HAP-1 (cell line): ENCODE measurements at regions not wholly inside any gene's neighbourhood (a gene's known extent, or its start where the extent isn't known, plus 50 kb on each side); places are given as distances from the start of the nearest gene placed in this dataset.
"Not testable (repeated sequence)": the region's sequence is repeated elsewhere in the genome, so short reads cannot be mapped to it uniquely, and the experiment has no call there.

Experiments
- DNase-seq, 2 experiments: peaks; one replicate each; pipeline ENCODE4 v3.0.0-alpha.2; 2016 to 2020; ENCODE audit warnings: low spot score in 2 of 2
- H3K27me3 ChIP-seq: fragments of 250-450 bp; sonication (Bioruptor Pico); 2 replicates; pipeline ENCODE4 v1.5.1; 2020; ENCODE audit warnings: low read depth, mild to moderate bottlenecking, moderate library complexity
- H3K36me3 ChIP-seq: fragments of 250-450 bp; sonication (Bioruptor Pico); replicated peaks from 2 replicates; pipeline ENCODE4 v1.5.1; 2020; ENCODE audit warnings: mild to moderate bottlenecking
- H3K4me1 ChIP-seq: fragments of 250-450 bp; sonication (Bioruptor Pico); 2 replicates; pipeline ENCODE4 v1.5.1; 2020; ENCODE audit warnings: mild to moderate bottlenecking
- H3K4me3 ChIP-seq: fragments of 250-450 bp; sonication (Bioruptor Pico); 2 replicates; pipeline ENCODE4 v1.5.1; 2020; ENCODE audit warnings: mild to moderate bottlenecking, moderate library complexity
- H3K9me3 ChIP-seq: fragments of 250-450 bp; sonication (Bioruptor Pico); 2 replicates; pipeline ENCODE4 v1.5.1; 2020; ENCODE audit warnings: mild to moderate bottlenecking, moderate library complexity
- in situ Hi-C: fragments of 300-500 bp; cut with MboI; formaldehyde crosslinking; loops from 3 replicates; pipeline ENCODE4 v1.14.3; 2020; ENCODE audit warnings: low sequenced_read_pairs, inconsistent platforms, mixed read lengths

- H3K4me3 ChIP-seq: no peak overlapping the region
- H3K27me3 ChIP-seq: no peaks in the 10 kb centered on the region
- H3K9me3 ChIP-seq: no peaks in the 10 kb centered on the region
- in situ Hi-C loops: no loop called here
- H3K4me1 ChIP-seq: no peaks in the 10 kb centered on the region; the same call in 1 of the 2 replicates
- DNase-seq: no peak
- H3K36me3 ChIP-seq: no peaks in the 10 kb centered on the region
These were observed 442.6 kb downstream of the MAT2B start for GRCh38 chr5:163947848-163948666.

GRCh38 chr5:163950248-163950647 is 444.8 kb downstream of the MAT2B start:
- no peaks in the 10 kb centered on the region for H3K27me3 ChIP-seq
- no peaks in the 10 kb centered on the region for H3K9me3 ChIP-seq
- no peaks in the 10 kb centered on the region for H3K4me1 ChIP-seq
- DNase-seq: no peak
- in situ Hi-C loops: no loop called here
- H3K36me3 ChIP-seq: no peaks in the 10 kb centered on the region
- no peak overlapping the region for H3K4me3 ChIP-seq

GRCh38 chr5:163951069-163951468 is 445.6 kb downstream of the MAT2B start:
- H3K4me3 ChIP-seq: no peak overlapping the region
- H3K4me1 ChIP-seq: no peaks in the 10 kb centered on the region
- H3K9me3 ChIP-seq: no peaks in the 10 kb centered on the region
- H3K27me3 ChIP-seq: no peaks in the 10 kb centered on the region
- no peak for DNase-seq
- in situ Hi-C loops: no loop called here
- H3K36me3 ChIP-seq: no peaks in the 10 kb centered on the region

GRCh38 chr5:163953901-163954300 is 448.5 kb downstream of the MAT2B start:
- in situ Hi-C loops: no loop called here

GRCh38 chr5:163961230-163961629 is 455.8 kb downstream of the MAT2B start:
- H3K9me3 ChIP-seq, H3K4me1 ChIP-seq, DNase-seq, in situ Hi-C loops, H3K4me3 ChIP-seq, H3K36me3 ChIP-seq, H3K27me3 ChIP-seq: not testable (repeated sequence)

More at GRCh38 chr5:163953901-163954300, 448.5 kb downstream of the MAT2B start:
- Histone ChIP-seq H3K27me3 (no peaks in the 10 kb centered on the region), H3K4me1 (no peaks in the 10 kb centered on the region), H3K4me3 (no peak overlapping the region), H3K36me3 (no peaks in the 10 kb centered on the region), H3K9me3 (no peaks in the 10 kb centered on the region)
- DNase-seq: no peak

GRCh38 chr5:163963881-163964280 is 458.5 kb downstream of the MAT2B start:
- in situ Hi-C loops: no loop called here
- DNase-seq: no peak
- H3K27me3 ChIP-seq: 0 out of 2 replicates have a peak, but pooled peaks cover 2% of the 10 kb centered on the region

DNA sequence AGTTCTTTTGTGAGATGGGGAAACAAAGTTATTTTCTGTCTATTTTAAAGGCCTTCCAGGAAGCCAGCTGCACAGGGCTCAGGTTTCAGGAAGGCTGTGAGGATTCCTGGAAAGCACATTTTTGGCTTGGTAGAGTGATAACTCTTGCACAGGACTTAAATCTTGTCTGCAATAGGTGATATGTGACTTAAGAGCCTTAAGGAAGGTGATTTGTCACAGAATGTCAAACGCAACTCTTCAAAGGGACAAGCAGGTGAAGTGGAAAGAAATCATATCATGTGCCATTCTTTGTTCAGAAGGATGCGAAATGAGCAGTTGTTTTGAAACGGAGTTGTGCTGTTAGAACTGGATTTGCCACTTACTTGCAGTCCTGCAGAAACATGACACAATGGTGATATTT is 459.3 kb downstream of the MAT2B start:
- H3K36me3 ChIP-seq: no peaks in the 10 kb centered on the region
- DNase-seq: no peak

More at GRCh38 chr5:163963881-163964280, 458.5 kb downstream of the MAT2B start:
- no peak overlapping the region for H3K4me3 ChIP-seq
- H3K36me3 ChIP-seq: no peaks in the 10 kb centered on the region
- H3K9me3 ChIP-seq: no peaks in the 10 kb centered on the region
- H3K4me1 ChIP-seq: no peaks in the 10 kb centered on the region

DNA sequence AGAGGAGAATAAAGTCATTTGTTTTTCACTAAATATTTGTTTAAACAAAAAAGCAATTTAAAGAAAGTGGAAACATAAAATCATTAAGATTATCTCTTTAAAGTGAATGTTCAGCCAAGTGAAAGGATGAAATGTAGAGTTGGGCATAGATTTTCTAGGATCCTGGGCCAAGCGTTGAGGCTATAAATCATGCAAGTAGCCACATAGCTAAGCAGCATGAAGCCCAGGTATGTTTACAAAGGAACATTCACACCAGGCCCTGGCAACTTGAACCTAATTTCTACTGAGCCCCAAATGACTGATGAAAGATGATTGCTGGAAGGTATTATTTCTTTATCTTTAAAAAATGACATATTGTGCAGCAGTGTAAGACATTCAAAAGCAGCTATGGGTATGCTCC is 461.8 kb downstream of the MAT2B start:
- in situ Hi-C loops: no loop called here
- Histone ChIP-seq H3K4me1 (no peaks in the 10 kb centered on the region), H3K36me3 (no peaks in the 10 kb centered on the region), H3K4me3 (no peak overlapping the region), H3K9me3 (no peaks in the 10 kb centered on the region), H3K27me3 (0 out of 2 replicates have a peak, but pooled peaks cover 2% of the 10 kb centered on the region)
- no peak for DNase-seq

More for the DNA sequence above, 459.3 kb downstream of the MAT2B start:
- H3K4me3 ChIP-seq: no peak overlapping the region
- no peaks in the 10 kb centered on the region for H3K9me3 ChIP-seq
- H3K27me3 ChIP-seq: 0 out of 2 replicates have a peak, but pooled peaks cover 2% of the 10 kb centered on the region
- H3K4me1 ChIP-seq: no peaks in the 10 kb centered on the region
- in situ Hi-C loops: no loop called here

DNA sequence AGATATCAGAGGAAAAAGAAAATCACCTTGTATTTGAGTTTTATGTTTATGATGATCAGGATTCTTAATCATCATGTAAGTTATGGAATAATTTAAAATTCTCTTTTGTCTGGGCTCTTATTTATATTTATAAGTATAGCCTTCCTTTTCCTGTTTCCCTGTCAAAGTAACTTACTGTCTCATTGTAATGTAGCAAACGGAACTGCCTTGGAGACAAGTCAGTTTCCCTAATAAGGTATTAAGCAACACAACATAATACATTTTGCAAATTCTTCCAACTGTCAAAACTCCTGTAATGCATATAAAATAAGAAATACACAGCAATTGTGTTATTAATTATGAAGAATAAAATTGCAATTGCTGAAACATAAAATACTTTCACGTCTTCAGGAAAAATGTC is 463.2 kb downstream of the MAT2B start:
- Histone ChIP-seq H3K4me1 (no peaks in the 10 kb centered on the region), H3K9me3 (no peaks in the 10 kb centered on the region), H3K27me3 (0 out of 2 replicates have a peak, but pooled peaks cover 2% of the 10 kb centered on the region), H3K36me3 (no peaks in the 10 kb centered on the region), H3K4me3 (no peak overlapping the region)
- DNase-seq: no peak
- in situ Hi-C loops: no loop called here

GRCh38 chr5:163976696-163977095 is 471.3 kb downstream of the MAT2B start:
- no peak overlapping the region for H3K4me3 ChIP-seq
- H3K36me3 ChIP-seq: no peaks in the 10 kb centered on the region
- H3K27me3 ChIP-seq: no peaks in the 10 kb centered on the region
- no peaks in the 10 kb centered on the region for H3K4me1 ChIP-seq
- H3K9me3 ChIP-seq: no peaks in the 10 kb centered on the region
- in situ Hi-C loops: no loop called here
- DNase-seq: no peak

DNA sequence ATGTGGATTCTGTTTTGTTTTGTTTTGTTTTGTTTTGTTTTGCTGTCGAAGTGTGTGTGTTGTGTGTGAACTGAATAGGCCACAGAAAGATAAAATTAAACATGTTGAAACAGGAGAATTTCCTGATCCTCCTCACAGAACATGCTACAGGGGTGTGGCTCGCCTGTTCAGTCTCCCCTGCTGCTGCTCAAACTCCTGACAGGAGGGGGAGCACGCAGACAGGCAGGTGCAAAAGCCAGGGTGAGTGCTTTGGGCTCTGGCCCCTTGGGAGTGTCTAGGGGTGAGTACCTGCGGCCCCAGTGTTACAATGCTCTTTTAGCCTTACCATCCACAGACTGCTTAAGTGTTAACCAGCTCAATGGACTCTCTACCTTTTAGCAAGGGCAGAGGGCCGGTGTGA is 473.5 kb downstream of the MAT2B start:
- Histone ChIP-seq H3K27me3 (no peaks in the 10 kb centered on the region), H3K9me3 (no peaks in the 10 kb centered on the region), H3K36me3 (no peaks in the 10 kb centered on the region), H3K4me3 (no peak overlapping the region), H3K4me1 (no peaks in the 10 kb centered on the region)
- peak in 1 of 2 experiments; percentile 32 for DNase-seq
- in situ Hi-C loops: no loop called here

GRCh38 chr5:163988566-163988965 is 483.1 kb downstream of the MAT2B start:
- in situ Hi-C loops: no loop called here
- H3K4me3 ChIP-seq: no peak overlapping the region
- H3K4me1 ChIP-seq: no peaks in the 10 kb centered on the region
- no peaks in the 10 kb centered on the region for H3K36me3 ChIP-seq
- H3K27me3 ChIP-seq: no peaks in the 10 kb centered on the region
- no peak for DNase-seq
- H3K9me3 ChIP-seq: no peaks in the 10 kb centered on the region

- no peak overlapping the region for H3K4me3 ChIP-seq
- no peaks in the 10 kb centered on the region for H3K9me3 ChIP-seq
- in situ Hi-C loops: no loop called here
- no peak for DNase-seq
- H3K4me1 ChIP-seq: no peaks in the 10 kb centered on the region
- no peaks in the 10 kb centered on the region for H3K27me3 ChIP-seq
- H3K36me3 ChIP-seq: no peaks in the 10 kb centered on the region
These were observed 487.7 kb downstream of the MAT2B start for GRCh38 chr5:163993126-163993525.

DNA sequence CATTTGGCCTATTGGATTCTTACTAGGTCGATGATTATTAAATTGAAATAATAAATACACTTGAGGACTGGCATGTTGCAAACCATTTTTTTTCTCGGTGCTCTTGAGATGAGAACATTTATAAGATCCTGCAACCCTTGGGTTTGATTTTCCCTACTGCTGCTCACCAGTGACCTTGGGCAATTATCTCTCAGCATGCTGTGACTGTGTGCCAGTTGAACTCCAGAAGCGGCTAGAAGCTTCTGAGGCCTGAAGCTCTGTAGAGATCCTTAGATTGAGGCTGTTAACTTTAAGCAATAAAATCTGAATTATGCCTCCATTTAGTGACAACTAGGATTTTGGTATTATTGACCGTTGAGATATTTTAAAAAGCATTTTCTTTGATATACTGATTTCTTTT is 489.8 kb downstream of the MAT2B start:
- no peak for DNase-seq
- Histone ChIP-seq H3K9me3 (no peaks in the 10 kb centered on the region), H3K4me3 (no peak overlapping the region), H3K27me3 (no peaks in the 10 kb centered on the region), H3K4me1 (no peaks in the 10 kb centered on the region), H3K36me3 (no peaks in the 10 kb centered on the region)
- in situ Hi-C loops: no loop called here
